HCT116 (cell line): ENCODE measurements at regions not wholly inside any gene's neighbourhood (a gene's known extent, or its start where the extent isn't known, plus 50 kb on each side); places are given as distances from the start of the nearest gene placed in this dataset.

Experiments used
- CEBPB ChIP-seq: IDR thresholded peaks from 2 replicates; pipeline ENCODE4 v1.6.1; 2012; ENCODE audit warnings: low read depth
- EZH2 ChIP-seq: fragments of 200-600 bp; sonication (generic); IDR thresholded peaks from 2 replicates; pipeline ENCODE4 v1.6.1; 2017; ENCODE audit warnings: antibody characterized with exemption, mixed run types
- EZH2phosphoT487 ChIP-seq: fragments of 200-600 bp; IDR thresholded peaks from 2 replicates; pipeline ENCODE4 v1.6.1; 2018; ENCODE audit warnings: antibody characterized with exemption, borderline replicate concordance
- FOSL1 ChIP-seq: IDR thresholded peaks from 2 replicates; pipeline ENCODE4 v1.6.1; 2012; ENCODE audit warnings: low read depth
- POLR2A ChIP-seq: IDR thresholded peaks from 2 replicates; pipeline ENCODE4 v1.7.0; 2011; ENCODE audit warnings: borderline replicate concordance; ENCODE audit not compliant: insufficient read depth, insufficient read length; ENCODE audit errors: extremely low read depth
- POLR2AphosphoS5 ChIP-seq: IDR thresholded peaks from 2 replicates; pipeline ENCODE4 v1.6.1; 2011; ENCODE audit warnings: mild to moderate bottlenecking, low read depth, low read length, moderate library complexity
- SRF ChIP-seq: IDR thresholded peaks from 2 replicates; pipeline ENCODE4 v1.6.1; 2012; ENCODE audit warnings: low read depth
- TF ChIP-seq, protein P1 (sequence below), 3 experiments: fragments of 200-600 bp in 1 of 3; sonication (generic) in 1 of 3; IDR thresholded peaks in 2 of 3; conservative IDR thresholded peaks in 1 of 3; 2 replicates each; pipeline ENCODE4 v1.5.1; 2012 to 2017; ENCODE audit warnings: low read depth in 2 of 3, low read length in 2 of 3, antibody characterized with exemption in 1 of 3, borderline replicate concordance in 1 of 3, control low read depth in 1 of 3, mild to moderate bottlenecking in 1 of 3, mixed read lengths in 1 of 3, mixed run types in 1 of 3, moderate library complexity in 1 of 3; ENCODE audit not compliant: insufficient read depth in 1 of 3
- TF ChIP-seq, protein P2 (sequence below): IDR thresholded peaks from 2 replicates; pipeline ENCODE4 v1.6.1; 2012
- TF ChIP-seq, protein P3 (sequence below): IDR thresholded peaks from 2 replicates; pipeline ENCODE4 v1.6.1; 2012
- TF ChIP-seq, protein P4 (sequence below): IDR thresholded peaks from 2 replicates; pipeline ENCODE4 v1.6.1; 2012; ENCODE audit warnings: low read depth

DNA sequence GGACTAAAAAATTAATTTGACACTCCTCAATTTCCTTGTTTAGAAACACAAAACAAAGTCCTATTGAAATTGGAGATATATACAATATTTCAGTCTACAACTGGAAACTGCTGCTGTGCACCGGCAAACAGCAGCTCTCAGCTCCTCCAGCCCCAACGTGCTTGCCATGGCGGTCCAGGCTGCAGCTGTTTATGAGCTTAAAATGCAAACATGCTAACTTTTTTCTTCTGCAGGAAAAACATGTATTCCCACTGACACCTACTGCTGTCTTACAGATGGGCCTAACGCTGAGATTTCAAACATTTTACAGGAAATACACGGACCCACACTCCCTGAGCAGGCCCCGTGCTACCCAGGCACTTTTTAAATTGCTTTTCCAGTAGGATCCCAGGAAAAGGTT is 195.5 kb downstream of the BCL11A start:
- TF ChIP-seq POLR2A (no peak), CEBPB (no peak), SRF (no peak), EZH2phosphoT487 (no peak), POLR2AphosphoS5 (no peak), EZH2 (no peak), FOSL1 (no peak)
- TF ChIP-seq, protein P1, sequence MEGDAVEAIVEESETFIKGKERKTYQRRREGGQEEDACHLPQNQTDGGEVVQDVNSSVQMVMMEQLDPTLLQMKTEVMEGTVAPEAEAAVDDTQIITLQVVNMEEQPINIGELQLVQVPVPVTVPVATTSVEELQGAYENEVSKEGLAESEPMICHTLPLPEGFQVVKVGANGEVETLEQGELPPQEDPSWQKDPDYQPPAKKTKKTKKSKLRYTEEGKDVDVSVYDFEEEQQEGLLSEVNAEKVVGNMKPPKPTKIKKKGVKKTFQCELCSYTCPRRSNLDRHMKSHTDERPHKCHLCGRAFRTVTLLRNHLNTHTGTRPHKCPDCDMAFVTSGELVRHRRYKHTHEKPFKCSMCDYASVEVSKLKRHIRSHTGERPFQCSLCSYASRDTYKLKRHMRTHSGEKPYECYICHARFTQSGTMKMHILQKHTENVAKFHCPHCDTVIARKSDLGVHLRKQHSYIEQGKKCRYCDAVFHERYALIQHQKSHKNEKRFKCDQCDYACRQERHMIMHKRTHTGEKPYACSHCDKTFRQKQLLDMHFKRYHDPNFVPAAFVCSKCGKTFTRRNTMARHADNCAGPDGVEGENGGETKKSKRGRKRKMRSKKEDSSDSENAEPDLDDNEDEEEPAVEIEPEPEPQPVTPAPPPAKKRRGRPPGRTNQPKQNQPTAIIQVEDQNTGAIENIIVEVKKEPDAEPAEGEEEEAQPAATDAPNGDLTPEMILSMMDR (IDR thresholded peaks at IDR 0.05 in 2 of 3, conservative IDR thresholded peaks at IDR 0.05 in 1 of 3; ENCODE audit: borderline replicate concordance in 1 of 3, insufficient read depth in 1 of 3, low read depth in 2 of 3, low read length in 2 of 3): no peak
- TF ChIP-seq, protein P2, sequence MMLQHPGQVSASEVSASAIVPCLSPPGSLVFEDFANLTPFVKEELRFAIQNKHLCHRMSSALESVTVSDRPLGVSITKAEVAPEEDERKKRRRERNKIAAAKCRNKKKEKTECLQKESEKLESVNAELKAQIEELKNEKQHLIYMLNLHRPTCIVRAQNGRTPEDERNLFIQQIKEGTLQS: no peak
- TF ChIP-seq, protein P3, sequence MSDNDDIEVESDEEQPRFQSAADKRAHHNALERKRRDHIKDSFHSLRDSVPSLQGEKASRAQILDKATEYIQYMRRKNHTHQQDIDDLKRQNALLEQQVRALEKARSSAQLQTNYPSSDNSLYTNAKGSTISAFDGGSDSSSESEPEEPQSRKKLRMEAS: no peak
- TF ChIP-seq, protein P4, sequence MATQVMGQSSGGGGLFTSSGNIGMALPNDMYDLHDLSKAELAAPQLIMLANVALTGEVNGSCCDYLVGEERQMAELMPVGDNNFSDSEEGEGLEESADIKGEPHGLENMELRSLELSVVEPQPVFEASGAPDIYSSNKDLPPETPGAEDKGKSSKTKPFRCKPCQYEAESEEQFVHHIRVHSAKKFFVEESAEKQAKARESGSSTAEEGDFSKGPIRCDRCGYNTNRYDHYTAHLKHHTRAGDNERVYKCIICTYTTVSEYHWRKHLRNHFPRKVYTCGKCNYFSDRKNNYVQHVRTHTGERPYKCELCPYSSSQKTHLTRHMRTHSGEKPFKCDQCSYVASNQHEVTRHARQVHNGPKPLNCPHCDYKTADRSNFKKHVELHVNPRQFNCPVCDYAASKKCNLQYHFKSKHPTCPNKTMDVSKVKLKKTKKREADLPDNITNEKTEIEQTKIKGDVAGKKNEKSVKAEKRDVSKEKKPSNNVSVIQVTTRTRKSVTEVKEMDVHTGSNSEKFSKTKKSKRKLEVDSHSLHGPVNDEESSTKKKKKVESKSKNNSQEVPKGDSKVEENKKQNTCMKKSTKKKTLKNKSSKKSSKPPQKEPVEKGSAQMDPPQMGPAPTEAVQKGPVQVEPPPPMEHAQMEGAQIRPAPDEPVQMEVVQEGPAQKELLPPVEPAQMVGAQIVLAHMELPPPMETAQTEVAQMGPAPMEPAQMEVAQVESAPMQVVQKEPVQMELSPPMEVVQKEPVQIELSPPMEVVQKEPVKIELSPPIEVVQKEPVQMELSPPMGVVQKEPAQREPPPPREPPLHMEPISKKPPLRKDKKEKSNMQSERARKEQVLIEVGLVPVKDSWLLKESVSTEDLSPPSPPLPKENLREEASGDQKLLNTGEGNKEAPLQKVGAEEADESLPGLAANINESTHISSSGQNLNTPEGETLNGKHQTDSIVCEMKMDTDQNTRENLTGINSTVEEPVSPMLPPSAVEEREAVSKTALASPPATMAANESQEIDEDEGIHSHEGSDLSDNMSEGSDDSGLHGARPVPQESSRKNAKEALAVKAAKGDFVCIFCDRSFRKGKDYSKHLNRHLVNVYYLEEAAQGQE: no peak
